ENCODE measurements at regions not wholly inside any gene's neighbourhood (a gene's known extent, or its start where the extent isn't known, plus 50 kb on each side); places are given as distances from the start of the nearest gene placed in this dataset.

- no peak for DNase-seq (ENCODE audit: low spot score)
Observed at GRCh38 chr5:58248221-58248620, 211.7 kb downstream of the PLK2 start.

GRCh38 chr5:58246461-58246944, 213.4 kb downstream of the PLK2 start:
- DNase-seq (ENCODE audit: low spot score) = no peak

GRCh38 chr5:58245476-58245840, 214.4 kb downstream of the PLK2 start:
- no peak for DNase-seq (ENCODE audit: low spot score)

DNA sequence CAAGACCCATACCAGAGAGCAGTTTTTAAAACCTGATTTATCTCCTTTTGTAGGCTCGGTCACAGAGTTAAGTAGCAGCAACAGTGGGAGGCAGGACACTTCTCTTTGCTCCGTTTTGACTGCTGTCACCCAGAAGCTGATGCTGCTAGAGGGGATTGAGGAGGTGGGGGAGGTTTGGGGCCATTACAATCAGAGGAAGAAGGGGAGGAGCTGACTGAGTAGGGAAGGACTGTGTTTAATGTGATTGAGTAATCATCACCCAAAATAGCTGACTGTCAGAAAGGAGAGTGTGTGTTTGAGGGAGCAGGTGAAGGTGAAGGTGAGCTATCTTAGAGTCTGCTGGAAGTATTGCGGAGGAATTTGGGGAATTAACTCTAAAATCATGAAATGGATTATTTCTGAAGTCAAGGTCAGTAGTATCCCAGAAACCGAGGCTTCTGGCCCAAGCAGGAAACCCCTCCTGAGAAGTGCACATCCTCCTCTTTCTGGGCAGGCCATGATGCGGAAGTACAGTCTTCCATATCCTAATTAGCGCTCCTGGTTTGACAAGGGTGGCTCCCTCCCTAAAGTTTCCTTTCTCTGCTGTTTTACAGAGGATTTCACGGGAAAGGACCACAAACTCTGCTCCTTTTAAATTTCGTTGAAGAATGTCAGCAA, 214.9 kb downstream of the PLK2 start:
- no peak for DNase-seq (ENCODE audit: low spot score)

DNA sequence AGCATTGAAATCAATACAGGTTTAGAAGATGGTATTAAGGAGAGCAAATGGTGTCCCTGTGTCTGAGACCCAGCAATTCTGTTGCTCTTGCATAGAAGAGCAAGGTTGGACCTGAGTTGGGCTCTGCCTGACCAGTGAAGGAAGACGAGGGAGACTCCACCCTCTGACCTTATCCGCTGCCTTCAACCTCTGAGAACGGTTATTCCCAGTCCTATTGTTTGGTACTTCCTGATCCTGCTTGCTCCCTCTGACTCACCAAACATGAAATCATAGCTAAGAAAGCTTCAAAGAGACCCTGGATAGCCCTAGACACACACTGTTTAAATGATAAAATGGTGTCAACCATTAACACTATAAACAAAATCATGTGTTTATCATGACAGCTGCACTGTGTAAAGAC, 218.5 kb downstream of the PLK2 start:
- DNase-seq (ENCODE audit: low spot score) = no peak

DNA sequence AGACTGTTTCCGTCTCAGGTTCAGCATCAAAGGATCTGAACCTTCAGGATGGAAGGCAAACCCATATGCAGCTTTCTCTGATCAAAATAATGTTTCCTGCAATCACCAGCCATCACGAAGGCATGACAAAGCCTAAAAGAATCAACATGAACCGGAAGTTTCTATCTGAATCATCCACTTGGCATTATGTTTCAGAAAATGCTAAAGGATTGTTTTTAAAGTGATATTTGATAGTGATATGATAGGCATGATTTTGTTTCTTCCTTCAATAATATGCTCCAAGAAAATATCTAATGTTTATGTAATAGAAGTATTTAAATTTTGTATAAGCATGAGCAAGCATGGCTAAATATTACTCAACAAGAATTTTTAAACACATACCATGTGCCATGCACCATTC, 219.6 kb downstream of the PLK2 start:
- no peak for DNase-seq (ENCODE audit: low spot score)

DNA sequence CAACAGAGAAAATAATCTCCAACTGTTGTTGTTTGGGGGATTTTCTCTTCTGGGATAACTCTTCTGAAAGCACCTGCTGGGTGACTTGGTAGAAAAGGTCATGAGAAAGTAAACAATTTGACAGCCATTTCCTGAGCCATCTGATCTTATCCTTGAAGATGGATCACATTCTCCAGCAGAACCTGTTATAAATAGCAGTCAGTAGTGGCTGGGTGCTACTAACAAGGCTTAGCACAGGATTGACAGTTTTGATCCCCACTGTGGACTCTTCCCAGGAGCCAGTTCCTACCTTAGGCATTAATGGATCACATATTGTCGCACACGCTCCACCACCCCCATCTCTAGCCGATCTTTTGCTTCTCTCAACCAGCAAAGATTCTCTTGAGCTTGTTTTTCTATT, 220.2 kb downstream of the PLK2 start:
- no peak for DNase-seq (ENCODE audit: low spot score)

DNA sequence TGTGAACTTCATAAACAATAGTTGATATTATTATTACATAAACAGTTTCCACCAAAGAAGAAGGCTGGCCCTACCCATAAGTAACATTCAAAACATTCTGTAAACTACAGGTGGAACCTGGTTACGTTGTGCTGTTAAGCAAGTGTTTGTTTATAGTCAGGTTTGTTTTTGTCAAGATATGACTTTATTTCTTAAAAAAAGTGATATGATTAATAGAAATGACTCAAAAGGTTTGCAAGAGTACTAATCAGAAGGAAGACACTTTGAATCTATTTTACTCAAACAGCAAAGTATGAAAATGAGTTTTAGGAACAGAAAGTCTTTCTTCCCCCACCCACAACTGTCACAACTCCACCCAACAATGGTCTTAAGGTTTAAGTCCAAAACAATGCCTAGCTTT, 220.8 kb downstream of the PLK2 start:
- no peak for DNase-seq (ENCODE audit: low spot score)

- no peak for DNase-seq (ENCODE audit: low spot score)
Observed at GRCh38 chr5:58236498-58236897, 223.4 kb downstream of the PLK2 start.

- DNase-seq (ENCODE audit: low spot score) = no peak
Observed at GRCh38 chr5:58235299-58235698, 224.6 kb downstream of the PLK2 start.

DNA sequence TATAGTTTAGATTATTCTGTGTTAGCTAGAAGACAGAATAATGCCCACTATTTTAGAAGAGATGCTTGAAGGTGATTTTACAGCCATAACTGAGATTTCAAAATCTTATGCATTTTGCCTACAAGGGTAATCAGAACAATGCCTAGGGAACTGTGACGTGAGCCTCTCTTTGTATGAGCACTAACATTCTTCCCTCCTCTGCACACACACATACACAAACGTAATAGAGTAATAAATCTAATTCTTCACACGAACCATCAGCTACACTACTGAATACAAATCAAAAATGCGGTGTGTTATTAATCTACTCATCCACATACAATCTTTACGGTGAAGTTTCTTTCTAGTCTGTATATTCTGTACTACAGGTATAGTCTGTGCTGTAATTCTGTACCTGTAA, 227.8 kb downstream of the PLK2 start:
- no peak for DNase-seq (ENCODE audit: low spot score)

DNA sequence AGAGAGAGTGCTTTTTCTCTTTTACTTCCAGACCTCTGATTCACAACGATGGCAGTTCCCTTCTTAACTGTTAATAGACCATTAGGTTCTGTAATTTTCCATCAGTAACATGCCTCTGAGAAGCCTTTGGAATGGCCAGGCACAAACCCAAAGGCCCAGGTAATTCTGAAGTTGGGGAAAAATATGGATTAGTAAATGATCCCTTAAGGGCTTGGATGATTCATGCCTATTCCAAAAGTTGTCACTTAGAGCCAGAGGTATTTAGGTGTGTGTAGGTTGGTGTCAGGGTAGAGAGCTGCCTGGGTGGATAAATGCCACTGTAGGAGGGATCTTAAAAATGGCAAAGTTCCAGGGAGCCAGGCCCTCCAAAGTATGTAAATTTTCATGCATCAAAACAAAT, 228.8 kb downstream of the PLK2 start:
- DNase-seq (ENCODE audit: low spot score) = no peak

- DNase-seq (ENCODE audit: low spot score) = no peak
Observed at GRCh38 chr5:58228896-58229295, 231.0 kb downstream of the PLK2 start.

GRCh38 chr5:58227858-58228257, 232.0 kb downstream of the PLK2 start:
- no peak for DNase-seq (ENCODE audit: low spot score)

DNA sequence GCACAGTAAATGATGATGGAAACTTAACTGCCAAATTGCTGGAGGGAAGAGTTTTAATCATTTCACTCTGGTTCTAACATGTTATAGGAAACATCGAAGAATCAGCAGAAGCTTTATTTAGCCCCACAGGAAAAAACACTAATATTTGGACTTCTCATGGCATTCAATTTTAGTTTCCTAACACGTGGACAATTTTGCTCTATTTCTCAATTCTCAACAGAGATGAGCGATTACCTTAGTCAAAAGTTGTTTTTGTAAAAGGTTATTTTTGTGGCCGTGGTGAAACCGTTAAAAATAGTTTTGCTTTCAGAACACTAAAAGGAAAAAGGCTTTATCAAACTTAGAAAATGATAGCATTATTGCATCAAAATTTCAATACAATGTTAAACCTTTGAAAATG, 235.2 kb downstream of the PLK2 start:
- no peak for DNase-seq (ENCODE audit: low spot score)

DNA sequence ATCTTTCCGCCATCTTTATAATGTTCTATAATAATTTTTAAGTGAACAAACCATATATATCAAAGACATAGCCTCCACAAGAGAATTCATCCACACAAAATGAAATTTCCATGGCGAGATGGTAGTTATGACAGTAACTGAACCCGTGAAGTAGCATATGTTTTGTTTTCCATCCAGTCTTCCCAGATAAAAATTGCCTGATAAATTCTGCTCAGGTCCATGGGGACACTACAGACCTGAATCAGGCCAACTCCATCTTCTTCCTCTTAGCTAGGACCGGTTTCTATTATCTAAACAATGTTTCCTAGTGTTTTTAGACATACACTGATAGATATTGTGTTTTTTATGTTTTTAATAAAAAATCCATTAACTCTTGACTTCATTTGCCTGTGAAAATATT, 235.7 kb downstream of the PLK2 start:
- no peak for DNase-seq (ENCODE audit: low spot score)

- DNase-seq (ENCODE audit: low spot score) = no peak
Observed at GRCh38 chr5:58215364-58215763, 244.5 kb downstream of the PLK2 start.

- DNase-seq (ENCODE audit: low spot score) = no peak
Observed at GRCh38 chr5:58211441-58211840, 248.4 kb downstream of the PLK2 start.

- DNase-seq (ENCODE audit: low spot score) = no peak
Observed at GRCh38 chr5:58208674-58209073, 251.2 kb downstream of the PLK2 start.

- DNase-seq (ENCODE audit: low spot score) = no peak
Observed at GRCh38 chr5:58207076-58207475, 252.8 kb downstream of the PLK2 start.

GRCh38 chr5:58204966-58205365, 254.9 kb downstream of the PLK2 start:
- no peak for DNase-seq (ENCODE audit: low spot score)

DNA sequence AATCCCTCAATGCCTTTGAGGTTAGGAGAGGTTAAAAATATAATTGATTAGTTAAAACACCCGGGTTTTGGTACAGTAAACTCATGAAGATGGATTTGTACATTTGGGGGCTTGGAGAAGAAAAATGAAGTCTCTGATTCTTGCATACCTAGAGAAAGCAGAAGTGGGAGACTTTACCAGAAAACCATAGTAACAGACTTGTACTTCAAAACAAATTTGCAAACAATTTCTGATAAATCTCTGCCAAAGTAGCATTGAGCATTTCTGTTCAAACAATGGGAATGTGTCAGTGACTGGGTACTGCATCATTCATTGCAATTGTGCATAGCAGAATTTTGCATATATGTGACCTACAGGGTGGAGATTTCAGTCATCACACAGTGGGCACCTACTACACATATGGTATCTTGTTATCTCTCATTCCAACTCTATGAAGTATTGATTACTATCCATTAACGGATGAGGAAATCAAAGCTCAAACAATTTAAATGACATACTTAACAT, 256.9 kb downstream of the PLK2 start:
- DNase-seq (ENCODE audit: low spot score) = no peak

- no peak for DNase-seq (ENCODE audit: low spot score)
Observed at GRCh38 chr5:58201922-58202648, 257.8 kb downstream of the PLK2 start.

- DNase-seq (ENCODE audit: low spot score) = no peak
Observed at GRCh38 chr5:58200451-58200850, 259.4 kb downstream of the PLK2 start.
